GM23248 (cell line): ENCODE measurements at regions not wholly inside any gene's neighbourhood (a gene's known extent, or its start where the extent isn't known, plus 50 kb on each side); places are given as distances from the start of the nearest gene placed in this dataset.

ENCODE experiments used
- DNase-seq: peaks from one replicate; pipeline ENCODE4 v3.0.0-alpha.2; 2015
- H2AFZ ChIP-seq: fragments of 200-600 bp; sonication (generic); 2 replicates; pipeline ENCODE4 v1.6.1; 2016; ENCODE audit warnings: antibody characterized with exemption
- H3F3A ChIP-seq: fragments of 200-600 bp; sonication (generic); 2 replicates; pipeline ENCODE4 v1.6.1; 2016; ENCODE audit warnings: mild to moderate bottlenecking, antibody characterized with exemption, mixed run types; ENCODE audit not compliant: insufficient read depth
- H3K27ac ChIP-seq: fragments of 200-600 bp; sonication (generic); 2 replicates; pipeline ENCODE4 v1.5.1; 2016; ENCODE audit warnings: mild to moderate bottlenecking
- H3K27me3 ChIP-seq: fragments of 200-600 bp; sonication (generic); replicated peaks from 2 replicates; pipeline ENCODE4 v1.6.1; 2016; ENCODE audit warnings: mild to moderate bottlenecking; ENCODE audit not compliant: insufficient read depth
- H3K36me3 ChIP-seq: fragments of 200-600 bp; sonication (generic); 2 replicates; pipeline ENCODE4 v1.6.1; 2016; ENCODE audit warnings: low read depth, mild to moderate bottlenecking
- H3K4me1 ChIP-seq: fragments of 200-600 bp; sonication (generic); 2 replicates; pipeline ENCODE4 v1.6.1; 2016; ENCODE audit warnings: mild to moderate bottlenecking; ENCODE audit not compliant: insufficient read depth
- H3K4me2 ChIP-seq: fragments of 200-600 bp; sonication (generic); one replicate; pipeline ENCODE4 v1.6.1; 2016; ENCODE audit warnings: mild to moderate bottlenecking; ENCODE audit not compliant: unreplicated experiment
- H3K4me3 ChIP-seq: fragments of 200-600 bp; sonication (generic); 2 replicates; pipeline ENCODE4 v1.5.1; 2016; ENCODE audit warnings: mild to moderate bottlenecking
- H3K79me2 ChIP-seq: fragments of 200-600 bp; sonication (generic); 2 replicates; pipeline ENCODE4 v1.6.1; 2016; ENCODE audit warnings: mild to moderate bottlenecking; ENCODE audit not compliant: insufficient read depth
- H3K9ac ChIP-seq: fragments of 200-600 bp; sonication (generic); 2 replicates; pipeline ENCODE4 v1.6.1; 2016; ENCODE audit warnings: mild to moderate bottlenecking
- H3K9me2 ChIP-seq: fragments of 200-600 bp; sonication (generic); 2 replicates; pipeline ENCODE4 v1.6.1; 2016; ENCODE audit warnings: mixed run types, mild to moderate bottlenecking, moderate library complexity; ENCODE audit not compliant: insufficient read depth
- H3K9me3 ChIP-seq: fragments of 200-600 bp; sonication (generic); one replicate; pipeline ENCODE4 v1.6.1; 2017; ENCODE audit warnings: low read depth
- H4K20me1 ChIP-seq: fragments of 200-600 bp; sonication (generic); 2 replicates; pipeline ENCODE4 v1.6.0; 2016; ENCODE audit not compliant: insufficient read depth
- EZH2 ChIP-seq: fragments of 200-600 bp; sonication (generic); IDR thresholded peaks from 2 replicates; pipeline ENCODE4 v1.6.1; 2018; ENCODE audit warnings: antibody characterized with exemption, mild to moderate bottlenecking; ENCODE audit not compliant: insufficient read depth, poor library complexity, severe bottlenecking
- EZH2phosphoT487 ChIP-seq: fragments of 200-600 bp; sonication (generic); IDR thresholded peaks from 2 replicates; pipeline ENCODE4 v1.6.1; 2018; ENCODE audit warnings: antibody characterized with exemption, moderate library complexity, mild to moderate bottlenecking, low read depth; ENCODE audit not compliant: insufficient read depth
- WGBS, 2 experiments: methylation state at CpG; one replicate each; pipeline ENCODE4 v1.1.6; 2015 to 2017; ENCODE audit warnings: low lambda C conversion rate in 2 of 2, low coverage in 1 of 2; ENCODE audit errors: missing lambda C conversion rate in 2 of 2; 5-methylcytosine and 5-hydroxymethylcytosine counted together
- in situ Hi-C: fragments of 300-500 bp; cut with MboI; formaldehyde crosslinking; loops from 2 replicates; pipeline ENCODE4 v1.15.0; 2020

GRCh38 chr5:74112372-74113195 is 486.6 kb downstream of the ARHGEF28 start:
- Histone ChIP-seq H2AFZ (no peak overlapping the region), H4K20me1 (no peaks in the 10 kb centered on the region; the same call in 1 of the 2 replicates), H3K27me3 (no peaks in the 10 kb centered on the region), H3K27ac (no peak overlapping the region), H3K4me2 (no peak overlapping the region), H3K79me2 (no peaks in the 10 kb centered on the region), H3K9me3 (no peaks in the 10 kb centered on the region), H3K36me3 (no peaks in the 10 kb centered on the region), H3F3A (no peaks in the 10 kb centered on the region), H3K4me1 (no peaks in the 10 kb centered on the region), H3K9me2 (no peaks in the 10 kb centered on the region), H3K9ac (no peak overlapping the region), H3K4me3 (no peak overlapping the region)
- no peak for DNase-seq
- TF ChIP-seq EZH2phosphoT487 (no peak), EZH2 (no peak)
- WGBS, 2 experiments = 94 to 96% methylated on average over 3 of the region's 3 CpGs
- in situ Hi-C loops = no loop called here

GRCh38 chr5:74111764-74112163 is 485.8 kb downstream of the ARHGEF28 start:
- H4K20me1 ChIP-seq = no peaks in the 10 kb centered on the region; the same call in 1 of the 2 replicates
- WGBS, 2 experiments = 60 to 62% methylated on average over 2 of the region's 2 CpGs
- in situ Hi-C loops = no loop called here
- no peaks in the 10 kb centered on the region for H3K9me2 ChIP-seq
- no peaks in the 10 kb centered on the region; the same call in 1 of the 2 replicates for H3K27me3 ChIP-seq
- H3K27ac ChIP-seq = no peak overlapping the region
- H3K4me2 ChIP-seq = no peak overlapping the region
- no peak for TF ChIP-seq EZH2phosphoT487
- no peak for TF ChIP-seq EZH2
- no peaks in the 10 kb centered on the region for H3K36me3 ChIP-seq
- H2AFZ ChIP-seq = no peak overlapping the region
- H3K4me3 ChIP-seq = no peak overlapping the region
- H3K79me2 ChIP-seq = no peaks in the 10 kb centered on the region
- H3F3A ChIP-seq = no peaks in the 10 kb centered on the region
- no peaks in the 10 kb centered on the region for H3K9me3 ChIP-seq
- DNase-seq = no peak
- no peaks in the 10 kb centered on the region for H3K4me1 ChIP-seq
- no peak overlapping the region for H3K9ac ChIP-seq

GRCh38 chr5:74109344-74109743 is 483.3 kb downstream of the ARHGEF28 start:
- Histone ChIP-seq H3K4me1 (no peaks in the 10 kb centered on the region), H2AFZ (no peak overlapping the region), H4K20me1 (no peaks in the 10 kb centered on the region; the same call in 1 of the 2 replicates), H3F3A (no peaks in the 10 kb centered on the region), H3K9ac (no peak overlapping the region), H3K27me3 (no peaks in the 10 kb centered on the region; the same call in 1 of the 2 replicates), H3K27ac (no peak overlapping the region), H3K4me3 (no peak overlapping the region), H3K4me2 (no peak overlapping the region), H3K9me3 (no peaks in the 10 kb centered on the region), H3K36me3 (no peaks in the 10 kb centered on the region), H3K79me2 (no peaks in the 10 kb centered on the region), H3K9me2 (no peaks in the 10 kb centered on the region)
- 68 to 70% methylated on average over 4 of the region's 4 CpGs for WGBS, 2 experiments
- no peak for DNase-seq
- TF ChIP-seq EZH2 (no peak), EZH2phosphoT487 (no peak)
- in situ Hi-C loops = no loop called here

- H2AFZ ChIP-seq = no peak overlapping the region
- no peak overlapping the region for H3K4me3 ChIP-seq
Measured at GRCh38 chr5:74107899-74108298, 481.9 kb downstream of the ARHGEF28 start.

More at GRCh38 chr5:74107899-74108298, 481.9 kb downstream of the ARHGEF28 start:
- Histone ChIP-seq H3K27me3 (no peaks in the 10 kb centered on the region; the same call in 1 of the 2 replicates), H3K9ac (no peak overlapping the region), H3F3A (no peaks in the 10 kb centered on the region), H3K27ac (no peak overlapping the region), H4K20me1 (no peaks in the 10 kb centered on the region; the same call in 1 of the 2 replicates), H3K9me3 (no peaks in the 10 kb centered on the region), H3K4me2 (no peak overlapping the region), H3K36me3 (no peaks in the 10 kb centered on the region), H3K79me2 (no peaks in the 10 kb centered on the region), H3K9me2 (no peaks in the 10 kb centered on the region), H3K4me1 (no peaks in the 10 kb centered on the region)
- no peak for DNase-seq
- in situ Hi-C loops = no loop called here
- no peak for TF ChIP-seq EZH2
- no peak for TF ChIP-seq EZH2phosphoT487
